NCI-H2107 treated with DMSO at 0.1 percent for 48 hours (cell line): ENCODE measurements at regions not wholly inside any gene's neighbourhood (a gene's known extent, or its start where the extent isn't known, plus 50 kb on each side); places are given as distances from the start of the nearest gene placed in this dataset.

ENCODE experiments used
- DNase-seq: peaks from one replicate; lab custom pipeline; 2025; ENCODE audit not compliant: unreplicated experiment; lab: John Stamatoyannopoulos, UW

GRCh38 chr20:51335329-51335841 is 207.1 kb downstream of the NFATC2 start:
- DNase-seq: no peak

DNA sequence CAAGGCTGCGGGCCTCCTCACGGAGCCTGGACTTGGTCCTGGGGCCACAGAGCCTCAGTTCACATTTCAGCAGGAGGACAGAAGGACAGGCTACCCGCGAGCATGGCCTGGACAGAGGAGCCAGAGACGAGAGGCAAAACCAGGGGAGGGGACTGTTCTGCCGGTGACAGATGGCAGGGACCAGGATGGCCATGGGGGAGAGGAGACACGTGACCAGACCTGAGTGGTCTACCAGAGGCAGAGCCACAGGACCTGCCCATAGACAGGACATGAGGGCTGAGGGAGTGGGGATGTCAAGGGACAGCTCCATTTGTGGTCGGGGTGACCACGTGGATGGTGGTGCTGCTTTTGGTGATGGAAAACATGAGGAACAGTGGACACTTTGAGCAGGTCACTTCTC is 207.9 kb downstream of the NFATC2 start:
- DNase-seq: no peak

DNA sequence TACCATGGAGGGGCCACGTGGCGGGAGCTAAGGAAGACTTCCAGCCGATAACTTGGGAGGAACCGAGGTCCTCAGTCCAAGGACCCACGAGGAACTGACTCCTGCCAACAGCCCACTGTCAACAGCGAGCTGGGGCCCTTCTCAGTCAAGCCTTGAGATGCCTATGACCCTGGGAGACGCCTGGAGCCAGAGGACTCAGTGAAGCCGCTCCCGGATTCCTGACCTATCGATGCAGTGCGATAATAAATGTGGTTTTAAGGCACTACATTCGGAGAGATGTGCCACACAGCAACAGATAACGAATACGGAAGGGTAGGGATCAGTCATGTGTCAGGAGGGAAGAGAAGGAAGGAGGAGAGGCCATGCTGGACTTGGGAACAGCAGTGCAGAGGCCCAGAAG is 208.5 kb downstream of the NFATC2 start:
- no peak for DNase-seq

- no peak for DNase-seq
Observed at GRCh38 chr20:51333446-51333845, 209.1 kb downstream of the NFATC2 start.

DNA sequence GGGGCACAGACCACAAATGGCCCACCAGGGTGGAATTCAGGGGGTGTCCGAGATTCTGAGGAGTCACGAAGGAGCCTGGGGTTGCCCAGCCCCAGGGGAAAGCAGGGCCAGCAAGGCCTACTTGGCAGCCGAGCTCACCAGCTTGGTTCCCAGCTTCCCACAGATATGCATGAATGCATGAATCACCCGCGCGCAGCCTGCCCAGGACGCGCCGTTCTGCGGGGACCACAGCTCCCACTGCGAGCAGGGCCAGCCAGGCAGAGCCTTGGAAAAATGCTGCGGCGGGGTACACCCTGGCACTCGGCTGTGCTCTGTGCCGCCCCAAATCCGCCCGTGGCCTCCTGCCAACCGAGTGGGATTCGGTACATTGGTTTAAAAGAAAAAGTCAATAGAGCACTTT is 211.0 kb downstream of the NFATC2 start:
- no peak for DNase-seq

GRCh38 chr20:51329845-51330244 is 212.7 kb downstream of the NFATC2 start:
- no peak for DNase-seq

- no peak for DNase-seq
Observed at GRCh38 chr20:51327251-51327841, 215.2 kb downstream of the NFATC2 start.

DNA sequence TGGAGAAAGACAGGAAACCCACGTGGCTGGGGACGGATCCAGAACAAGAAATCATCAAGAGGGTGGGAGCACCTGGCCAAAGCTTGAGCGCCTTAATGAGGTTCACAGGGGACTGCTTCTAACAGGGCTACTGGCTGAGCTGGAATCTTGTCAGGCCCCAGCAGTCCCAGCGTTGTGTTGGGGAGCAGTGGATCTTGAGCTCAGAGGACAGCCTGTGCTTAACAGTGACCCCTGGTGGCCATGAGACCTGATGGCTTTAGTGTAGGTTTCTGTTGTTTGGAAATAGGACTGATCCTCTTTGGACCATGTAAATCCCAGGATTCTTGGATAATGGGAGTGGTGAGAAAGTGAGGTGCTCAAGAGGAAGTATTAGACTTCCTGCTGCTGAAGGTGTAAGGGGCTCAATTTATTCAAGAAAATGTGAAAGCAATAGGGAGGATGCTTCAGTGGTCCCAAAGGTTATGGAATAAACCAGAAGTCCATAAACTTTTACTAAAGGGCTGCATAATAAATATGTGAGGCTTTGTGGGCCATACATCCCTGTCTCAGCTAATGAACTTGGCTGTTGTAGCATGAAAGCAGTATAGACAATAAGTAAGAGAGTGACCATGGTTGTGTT is 216.2 kb downstream of the NFATC2 start:
- DNase-seq: no peak

- no peak for DNase-seq
Observed at GRCh38 chr20:51322164-51322707, 220.3 kb downstream of the NFATC2 start.

DNA sequence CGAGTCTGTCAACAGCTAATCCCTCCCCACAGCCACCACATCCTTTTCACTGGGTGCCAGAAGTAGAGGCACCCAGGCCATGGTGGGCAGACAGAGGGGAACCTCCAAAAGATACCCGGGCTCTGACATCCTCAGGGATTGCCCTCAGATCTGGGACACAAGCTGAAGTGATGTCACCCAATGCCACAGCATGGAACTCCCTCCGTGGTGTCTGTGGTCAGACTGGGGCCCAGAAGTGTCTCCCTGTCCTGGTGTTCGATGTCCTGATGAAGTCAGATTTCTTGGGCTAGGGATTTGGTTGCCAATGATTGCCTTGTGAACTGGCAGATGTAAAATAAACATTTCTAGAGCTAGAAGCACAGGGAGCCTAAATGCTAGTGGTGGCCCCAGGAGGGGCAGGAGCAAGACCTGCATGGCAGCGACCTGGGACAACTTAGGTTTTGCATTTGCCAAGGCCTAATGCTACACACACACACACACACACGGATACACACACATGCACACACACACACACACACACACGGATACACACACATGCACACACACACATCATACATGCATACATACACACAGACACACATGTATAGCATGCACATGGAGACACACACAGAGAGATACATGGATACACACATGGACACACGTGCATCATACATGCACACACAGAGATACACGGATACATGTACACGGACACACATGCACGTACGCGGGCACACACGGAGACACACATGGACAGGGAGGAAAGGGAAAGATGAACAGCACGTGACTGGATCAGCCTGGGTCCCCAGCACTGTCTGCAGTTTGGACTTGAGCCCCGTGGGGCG is 221.0 kb downstream of the NFATC2 start:
- no peak for DNase-seq

- DNase-seq: no peak
Observed at GRCh38 chr20:51319522-51319921, 223.0 kb downstream of the NFATC2 start.

DNA sequence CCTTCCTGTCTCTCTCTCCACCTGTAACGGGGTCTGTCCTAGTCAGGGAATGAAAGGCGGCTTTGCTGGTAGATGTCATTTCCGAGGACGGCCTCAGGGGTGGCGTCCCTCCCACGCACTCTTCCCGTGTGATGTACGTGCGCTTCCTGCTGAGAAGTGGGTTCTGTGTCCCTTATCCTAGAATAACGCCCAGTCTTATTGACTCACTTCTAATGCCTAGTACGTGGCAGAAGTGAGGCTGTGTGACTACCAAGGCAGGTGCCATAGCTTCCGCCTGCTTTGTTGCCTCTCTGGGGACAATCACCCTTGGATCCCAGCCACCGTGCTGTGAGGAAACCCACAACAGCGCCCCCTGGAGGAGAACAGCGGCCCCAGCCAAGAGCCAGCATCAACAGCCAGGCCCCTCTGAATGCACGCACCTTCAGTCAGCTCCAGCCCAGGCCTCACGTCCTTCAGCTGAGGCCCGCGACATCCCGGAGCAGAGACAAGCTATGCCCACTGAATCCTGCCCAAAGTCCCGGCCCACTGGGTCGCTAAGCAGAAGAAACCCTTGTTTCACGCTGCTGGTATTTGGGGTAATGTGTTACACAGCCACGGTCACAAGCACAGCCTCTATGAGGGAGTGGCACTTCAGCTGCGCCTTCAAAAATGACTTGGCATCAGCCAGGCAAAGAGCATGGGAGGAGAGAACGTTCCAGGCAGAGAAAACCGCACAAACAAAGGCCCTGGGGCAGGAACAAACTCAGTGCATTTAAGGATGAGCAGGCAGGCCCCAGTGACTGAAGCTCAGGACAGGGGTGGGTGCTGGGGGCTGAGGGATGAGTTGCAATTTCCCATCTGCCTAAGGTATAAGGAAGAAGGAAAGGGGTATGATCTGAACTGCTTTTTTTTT is 224.2 kb downstream of the NFATC2 start:
- DNase-seq: peak; percentile 16

- no peak for DNase-seq
Observed at GRCh38 chr20:51315390-51315789, 227.1 kb downstream of the NFATC2 start.

GRCh38 chr20:51313358-51313827 is 229.1 kb downstream of the NFATC2 start:
- no peak for DNase-seq

- DNase-seq: no peak
Observed at GRCh38 chr20:51312480-51312783, 230.1 kb downstream of the NFATC2 start.

GRCh38 chr20:51311636-51312479 is 230.7 kb downstream of the NFATC2 start:
- DNase-seq: no peak

- DNase-seq: no peak
Observed at GRCh38 chr20:51310216-51310615, 232.3 kb downstream of the NFATC2 start.

- DNase-seq: no peak
Observed at GRCh38 chr20:51309128-51309527, 233.4 kb downstream of the NFATC2 start.

DNA sequence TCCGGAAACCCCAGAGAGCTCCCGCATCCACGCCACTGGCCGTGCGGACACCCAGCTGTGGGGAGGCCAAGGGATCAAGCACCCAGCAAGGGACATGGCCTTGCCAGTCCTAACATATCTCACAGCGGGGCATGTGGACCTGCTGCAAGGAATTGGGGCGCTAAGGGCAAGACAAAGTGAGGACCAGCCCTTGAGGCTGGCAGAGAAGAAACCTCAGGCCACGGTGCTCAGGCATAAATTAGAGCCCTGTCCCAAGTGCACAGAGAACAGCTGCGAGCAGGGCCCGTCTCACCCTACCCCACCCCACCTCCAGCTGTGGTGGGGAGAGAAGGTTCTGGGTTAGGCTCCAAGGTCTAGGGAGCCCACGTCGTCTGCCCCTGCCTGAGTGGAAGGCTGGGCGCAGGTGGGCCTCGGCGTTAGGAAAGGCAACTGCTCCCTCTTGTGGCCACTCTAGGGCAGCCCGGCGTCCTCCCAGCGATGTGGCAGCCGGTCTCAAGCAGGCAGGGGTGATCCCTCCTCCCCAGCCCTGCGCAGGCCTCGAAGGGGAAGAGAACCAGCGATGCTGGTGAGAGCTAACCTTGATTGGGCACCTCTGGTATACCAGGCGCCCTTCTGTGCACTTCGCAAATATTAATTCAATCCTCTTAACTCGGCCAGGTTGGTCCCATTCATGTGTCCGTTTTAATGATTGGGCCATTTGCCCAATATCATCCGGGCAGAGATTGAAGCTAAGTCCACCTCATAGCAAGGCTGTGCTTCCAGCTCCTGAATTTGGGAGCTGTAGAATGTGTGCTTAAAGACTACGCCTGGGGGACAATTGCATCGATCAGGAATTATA is 235.8 kb downstream of the NFATC2 start:
- peak; percentile 40 for DNase-seq
